H1 (cell line): ENCODE measurements at regions not wholly inside any gene's neighbourhood (a gene's known extent, or its start where the extent isn't known, plus 50 kb on each side); places are given as distances from the start of the nearest gene placed in this dataset.

Experiments
- CTCF ChIA-PET: fragments of 300-600 bp; sonication (Branson Sonifier 250); formaldehyde crosslinking; loops from one replicate; lab custom pipeline; 2021; ENCODE audit not compliant: partially characterized antibody; lab: Charles Lee
- POLR2A ChIA-PET: fragments of 300-600 bp; sonication (Branson Sonifier 250); formaldehyde crosslinking; loops from one replicate; lab custom pipeline; 2021; ENCODE audit warnings: inconsistent platforms; ENCODE audit not compliant: partially characterized antibody; lab: Charles Lee
- DNase-seq, 2 experiments: peaks; one replicate each; pipeline versions ENCODE4 v3.0.0 to v3.0.0-alpha.2; 2010 to 2022; ENCODE audit warnings: low spot score in 2 of 2, low read depth in 1 of 2, mixed read lengths in 1 of 2
- FAIRE-seq: peaks from 2 replicates; lab custom pipeline; 2011; peaks lifted over from hg19 to GRCh38; lab: Jason Lieb, UNC
- H2AFZ ChIP-seq: 2 replicates; pipeline ENCODE4 v1.8.1; 2012; ENCODE audit warnings: low read length, inconsistent platforms
- H2AK5ac ChIP-seq: 2 replicates; pipeline ENCODE4 v1.6.1; 2013; ENCODE audit warnings: low read depth, low read length
- H2BK120ac ChIP-seq: replicated peaks from 2 replicates; pipeline ENCODE3; 2013; ENCODE audit warnings: low read depth, low read length, inconsistent platforms
- H2BK12ac ChIP-seq: 2 replicates; pipeline ENCODE4 v1.6.1; 2013; ENCODE audit warnings: low read depth, low read length
- H2BK15ac ChIP-seq: 2 replicates; pipeline ENCODE4 v1.6.1; 2013; ENCODE audit warnings: low read length
- H2BK20ac ChIP-seq: 2 replicates; pipeline ENCODE4 v1.6.1; 2013; ENCODE audit warnings: low read length
- H2BK5ac ChIP-seq: 2 replicates; pipeline ENCODE4 v1.6.1; 2013; ENCODE audit warnings: low read depth, low read length
- H3K14ac ChIP-seq: 2 replicates; pipeline ENCODE4 v1.6.1; 2013; ENCODE audit warnings: inconsistent platforms; ENCODE audit not compliant: insufficient read length
- H3K18ac ChIP-seq: 2 replicates; pipeline ENCODE4 v1.6.1; 2013; ENCODE audit warnings: low read length; ENCODE audit errors: extremely low read depth
- H3K23ac ChIP-seq: 2 replicates; pipeline ENCODE4 v1.6.1; 2013; ENCODE audit warnings: inconsistent platforms; ENCODE audit not compliant: insufficient read length
- H3K23me2 ChIP-seq: 2 replicates; pipeline ENCODE4 v1.6.1; 2013; ENCODE audit warnings: low read depth, low read length
- H3K27ac ChIP-seq: 2 replicates; pipeline ENCODE4 v1.6.1; 2011; ENCODE audit warnings: low read depth, low read length, inconsistent platforms
- H3K27me3 ChIP-seq, 4 experiments: replicated peaks in 1 of 4; 1 replicate in 1 of 4; 2 replicates in 3 of 4; pipeline versions ENCODE4 v1.6.1 to v1.8.1; 2011 to 2013; ENCODE audit warnings: low read length in 3 of 4, mild to moderate bottlenecking in 3 of 4, inconsistent platforms in 2 of 4, mixed read lengths in 2 of 4, moderate library complexity in 1 of 4; ENCODE audit not compliant: control insufficient read depth in 3 of 4, insufficient read depth in 3 of 4; ENCODE audit errors: extremely low read depth in 1 of 4
- H3K36me3 ChIP-seq, 4 experiments: 2 replicates each; pipeline versions ENCODE4 v1.6.1 to v1.8.1; 2011 to 2013; ENCODE audit warnings: mild to moderate bottlenecking in 4 of 4, low read length in 3 of 4, moderate library complexity in 2 of 4, control low read depth in 1 of 4, inconsistent platforms in 1 of 4; ENCODE audit not compliant: insufficient read depth in 4 of 4, control insufficient read depth in 2 of 4
- H3K4ac ChIP-seq: replicated peaks from 2 replicates; pipeline ENCODE3; 2013; ENCODE audit warnings: low read length, low read depth, mixed read lengths, inconsistent platforms; ENCODE audit not compliant: insufficient read length
- H3K4me1 ChIP-seq, 4 experiments: replicated peaks in 1 of 4; 1 replicate in 1 of 4; 2 replicates in 3 of 4; pipeline versions ENCODE4 v1.6.1 to v1.8.1; 2011 to 2013; ENCODE audit warnings: low read length in 3 of 4, inconsistent platforms in 2 of 4, mixed read lengths in 1 of 4; ENCODE audit not compliant: insufficient read depth in 4 of 4, control insufficient read depth in 3 of 4
- H3K4me2 ChIP-seq, 2 experiments: 2 replicates each; pipeline versions ENCODE4 v1.6.1 to v1.8.1; 2011 to 2013; ENCODE audit warnings: low read depth in 2 of 2, low read length in 2 of 2, control low read depth in 1 of 2, inconsistent platforms in 1 of 2, mild to moderate bottlenecking in 1 of 2; ENCODE audit not compliant: insufficient read depth in 1 of 2
- H3K4me3 ChIP-seq, 4 experiments: fragments of 200-600, 300-600 bp in 1 of 4; sonication (generic), shearing (Covaris generic), sonication (Bioruptor Twin) in 1 of 4; 2 replicates each; pipeline versions ENCODE4 v1.5.1 to v1.8.1; 2011 to 2016; ENCODE audit warnings: low read length in 4 of 4, low read depth in 3 of 4, control low read depth in 2 of 4, inconsistent platforms in 2 of 4, mild to moderate bottlenecking in 2 of 4, mixed read lengths in 1 of 4, moderate library complexity in 1 of 4; ENCODE audit not compliant: insufficient read depth in 2 of 4; ENCODE audit errors: extremely low read depth in 1 of 4
- H3K56ac ChIP-seq: replicated peaks from 2 replicates; pipeline ENCODE3; 2013; ENCODE audit warnings: low read depth, mild to moderate bottlenecking, mixed read lengths, low read length, inconsistent platforms; ENCODE audit not compliant: insufficient read length
- H3K79me1 ChIP-seq: 2 replicates; pipeline ENCODE4 v1.6.1; 2013; ENCODE audit warnings: low read depth, low read length, control low read depth
- H3K79me2 ChIP-seq, 2 experiments: 2 replicates each; pipeline versions ENCODE4 v1.6.1 to v1.8.1; 2012 to 2013; ENCODE audit warnings: low read length in 2 of 2, mild to moderate bottlenecking in 2 of 2, inconsistent platforms in 1 of 2; ENCODE audit not compliant: insufficient read depth in 2 of 2, control insufficient read depth in 1 of 2
- H3K9ac ChIP-seq, 4 experiments: replicated peaks in 1 of 4; 1 replicate in 1 of 4; 2 replicates in 3 of 4; pipeline versions ENCODE4 v1.6.1 to v1.8.1; 2011 to 2013; ENCODE audit warnings: low read depth in 3 of 4, low read length in 3 of 4, control low read depth in 2 of 4, mild to moderate bottlenecking in 2 of 4, moderate library complexity in 2 of 4, inconsistent platforms in 1 of 4; ENCODE audit errors: extremely low read depth in 1 of 4
- H3K9me3 ChIP-seq, 2 experiments: 2 replicates each; pipeline versions ENCODE4 v1.6.1 to v1.8.1; 2012 to 2013; ENCODE audit warnings: mild to moderate bottlenecking in 2 of 2, moderate library complexity in 2 of 2, control low read depth in 1 of 2, inconsistent platforms in 1 of 2, low read depth in 1 of 2, low read length in 1 of 2, mixed read lengths in 1 of 2; ENCODE audit not compliant: insufficient read depth in 2 of 2
- H4K20me1 ChIP-seq, 2 experiments: replicated peaks in 1 of 2; 2 replicates each; pipeline versions ENCODE3 to v1.8.1; 2011 to 2013; ENCODE audit warnings: inconsistent platforms in 2 of 2, low read length in 2 of 2, mild to moderate bottlenecking in 1 of 2; ENCODE audit not compliant: insufficient read depth in 2 of 2, control insufficient read depth in 1 of 2
- H4K5ac ChIP-seq: 2 replicates; pipeline ENCODE4 v1.6.1; 2013; ENCODE audit warnings: low read length, low read depth, mixed read lengths, inconsistent platforms; ENCODE audit not compliant: insufficient read length
- H4K8ac ChIP-seq: 2 replicates; pipeline ENCODE4 v1.8.0; 2013; ENCODE audit warnings: mild to moderate bottlenecking, moderate library complexity, low read length, inconsistent platforms; ENCODE audit not compliant: insufficient read depth; ENCODE audit errors: extremely low read depth
- H4K91ac ChIP-seq: replicated peaks from 2 replicates; pipeline ENCODE3; 2013; ENCODE audit warnings: low read length, mixed read lengths, inconsistent platforms; ENCODE audit not compliant: insufficient read length
- BACH1 ChIP-seq: IDR thresholded peaks from 2 replicates; pipeline ENCODE4 v1.6.1; 2012; ENCODE audit warnings: low read length, improper control_type of control experiment
- CEBPB ChIP-seq: IDR thresholded peaks from 2 replicates; pipeline ENCODE4 v1.6.1; 2012; ENCODE audit warnings: low read depth, low read length
- EGR1 ChIP-seq: IDR thresholded peaks from 2 replicates; pipeline ENCODE4 v1.6.1; 2011; ENCODE audit warnings: low read depth, low read length, borderline replicate concordance
- GTF2F1 ChIP-seq: IDR thresholded peaks from 2 replicates; pipeline ENCODE4 v1.6.1; 2012; ENCODE audit warnings: low read depth, low read length, improper control_type of control experiment, borderline replicate concordance
- HDAC6 ChIP-seq: IDR thresholded peaks from one replicate; pipeline ENCODE4 v1.7.1; 2012; ENCODE audit warnings: low read depth, mild to moderate bottlenecking, inconsistent platforms, low read length, moderate library complexity
- MAFK ChIP-seq: IDR thresholded peaks from 2 replicates; pipeline ENCODE4 v1.6.1; 2012; ENCODE audit warnings: low read depth, mild to moderate bottlenecking, improper control_type of control experiment, low read length
- NRF1 ChIP-seq: IDR thresholded peaks from 2 replicates; pipeline ENCODE4 v1.6.1; 2011; ENCODE audit warnings: mild to moderate bottlenecking, low read depth, low read length, improper control_type of control experiment
- PHF8 ChIP-seq: fragments of 200-600 bp; sonication (generic); conservative IDR thresholded peaks from 2 replicates; pipeline ENCODE4 v1.7.1; 2012; ENCODE audit warnings: low read depth, mild to moderate bottlenecking, inconsistent platforms, low read length, moderate library complexity
- POU5F1 ChIP-seq: IDR thresholded peaks from 2 replicates; pipeline ENCODE4 v1.6.1; 2011; ENCODE audit warnings: low read depth, mild to moderate bottlenecking, low read length, moderate library complexity
- RXRA ChIP-seq: IDR thresholded peaks from 2 replicates; pipeline ENCODE4 v1.6.1; 2011; ENCODE audit warnings: low read depth, mild to moderate bottlenecking, low read length, moderate library complexity; ENCODE audit not compliant: insufficient read depth
- SIRT6 ChIP-seq: IDR thresholded peaks from one replicate; pipeline ENCODE4 v1.7.1; 2012; ENCODE audit warnings: low read length, inconsistent platforms
- SIX5 ChIP-seq: IDR thresholded peaks from 2 replicates; pipeline ENCODE4 v1.6.1; 2011; ENCODE audit warnings: mild to moderate bottlenecking, low read depth, low read length
- SP1 ChIP-seq: IDR thresholded peaks from 2 replicates; pipeline ENCODE4 v1.6.1; 2011; ENCODE audit warnings: low read depth, low read length
- TAF1 ChIP-seq: IDR thresholded peaks from 2 replicates; pipeline ENCODE4 v1.6.1; 2011; ENCODE audit warnings: mild to moderate bottlenecking, low read depth, low read length
- TCF12 ChIP-seq: IDR thresholded peaks from 2 replicates; pipeline ENCODE4 v1.6.1; 2011; ENCODE audit warnings: low read depth, mild to moderate bottlenecking, low read length
- WGBS, 2 experiments: shearing (Covaris generic) in 1 of 2; methylation state at CpG; one replicate each; pipeline versions ENCODE4 v1.1.6 to v1.1.7; 2013 to 2015; ENCODE audit warnings: low lambda C conversion rate in 2 of 2, mixed read lengths in 2 of 2, inconsistent platforms in 1 of 2, low coverage in 1 of 2, missing lambda C conversion rate in 1 of 2; ENCODE audit not compliant: insufficient replicate concordance in 2 of 2, insufficient coverage in 1 of 2, insufficient read length in 1 of 2; ENCODE audit errors: extremely low coverage in 1 of 2, missing lambda C conversion rate in 1 of 2; 5-methylcytosine and 5-hydroxymethylcytosine counted together

- Histone ChIP-seq H2BK12ac (no peak overlapping the region), H3K18ac (no peak overlapping the region), H3K23me2 (no peaks in the 10 kb centered on the region), H3K79me1 (no peaks in the 10 kb centered on the region), H3K36me3 (no peaks in the 10 kb centered on the region), H3K4ac (no peak overlapping the region), H2BK5ac (no peak overlapping the region), H3K4me1 (no peaks in the 10 kb centered on the region), H2BK20ac (no peak overlapping the region), H3K9me3 (no peaks in the 10 kb centered on the region), H4K8ac (no peak overlapping the region), H2AFZ (no peak overlapping the region; the same call in 1 of the 2 replicates), H3K14ac (no peak overlapping the region), H3K4me2 (no peak overlapping the region), H4K5ac (no peak overlapping the region), H3K9ac (no peak overlapping the region), H3K27ac (no peak overlapping the region), H3K27me3 (no peaks in the 10 kb centered on the region), H3K56ac (no peak overlapping the region), H4K20me1 (no peaks in the 10 kb centered on the region), H2BK120ac (no peak overlapping the region), H2BK15ac (no peak overlapping the region), H3K23ac (no peak overlapping the region), H2AK5ac (no peak overlapping the region), H3K79me2 (no peaks in the 10 kb centered on the region), H4K91ac (no peak overlapping the region), H3K4me3 (no peak overlapping the region)
- ChIA-PET POLR2A (no interaction called here), CTCF (interaction anchor here (0.6 to 2.2 kb wide), 2 partner anchors 10 to 246 kb away, joined by 3 to 10 read pairs; no protein-coding TSS in a partner anchor)
- FAIRE-seq (no peak), DNase-seq (no peak)
- WGBS, 2 experiments: 92% methylated on average over 12 of the region's 12 CpGs; no CpG with 5 or more reads in 1 of the 2 experiments
- no peak for TF ChIP-seq SIRT6
- no peak for TF ChIP-seq HDAC6
- TF ChIP-seq GTF2F1: no peak
- no peak for TF ChIP-seq PHF8
- no peak for TF ChIP-seq POU5F1
- no peak for TF ChIP-seq MAFK
- TF ChIP-seq SP1: no peak
- TF ChIP-seq EGR1: no peak
- no peak for TF ChIP-seq BACH1
- TF ChIP-seq TCF12: no peak
- no peak for TF ChIP-seq TAF1
- no peak for TF ChIP-seq NRF1
- no peak for TF ChIP-seq SIX5
- no peak for TF ChIP-seq CEBPB
- no peak for TF ChIP-seq RXRA
Measured at GRCh38 chr10:28913436-28914237, 236.3 kb downstream of the BAMBI start.
